Thyroid gland (tissue), 4 donors: ENCODE measurements at regions not wholly inside any gene's neighbourhood (a gene's known extent, or its start where the extent isn't known, plus 50 kb on each side); places are given as distances from the start of the nearest gene placed in this dataset.

ENCODE experiments used
- POLR2A ChIP-seq, 2 donors: fragments of 450-650 bp; IDR thresholded peaks; one replicate each; pipeline ENCODE4 v1.6.1; 2017; ENCODE audit warnings: antibody characterized with exemption in 2 of 2, mild to moderate bottlenecking in 2 of 2, moderate library complexity in 1 of 2
- TF ChIP-seq, protein P1 (sequence below), 6 experiments: fragments of 200-600 bp in 3 of 6; fragments of 450-650 bp in 3 of 6; sonication (generic) in 3 of 6; IDR thresholded peaks; one replicate each; pipeline ENCODE4 v1.5.1; 2016 to 2019; ENCODE audit warnings: antibody characterized with exemption in 6 of 6, mild to moderate bottlenecking in 2 of 6, inconsistent platforms in 1 of 6, moderate library complexity in 1 of 6

- TF ChIP-seq, protein P1, sequence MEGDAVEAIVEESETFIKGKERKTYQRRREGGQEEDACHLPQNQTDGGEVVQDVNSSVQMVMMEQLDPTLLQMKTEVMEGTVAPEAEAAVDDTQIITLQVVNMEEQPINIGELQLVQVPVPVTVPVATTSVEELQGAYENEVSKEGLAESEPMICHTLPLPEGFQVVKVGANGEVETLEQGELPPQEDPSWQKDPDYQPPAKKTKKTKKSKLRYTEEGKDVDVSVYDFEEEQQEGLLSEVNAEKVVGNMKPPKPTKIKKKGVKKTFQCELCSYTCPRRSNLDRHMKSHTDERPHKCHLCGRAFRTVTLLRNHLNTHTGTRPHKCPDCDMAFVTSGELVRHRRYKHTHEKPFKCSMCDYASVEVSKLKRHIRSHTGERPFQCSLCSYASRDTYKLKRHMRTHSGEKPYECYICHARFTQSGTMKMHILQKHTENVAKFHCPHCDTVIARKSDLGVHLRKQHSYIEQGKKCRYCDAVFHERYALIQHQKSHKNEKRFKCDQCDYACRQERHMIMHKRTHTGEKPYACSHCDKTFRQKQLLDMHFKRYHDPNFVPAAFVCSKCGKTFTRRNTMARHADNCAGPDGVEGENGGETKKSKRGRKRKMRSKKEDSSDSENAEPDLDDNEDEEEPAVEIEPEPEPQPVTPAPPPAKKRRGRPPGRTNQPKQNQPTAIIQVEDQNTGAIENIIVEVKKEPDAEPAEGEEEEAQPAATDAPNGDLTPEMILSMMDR (IDR thresholded peaks at IDR 0.05) = no peak
- no peak for TF ChIP-seq POLR2A (IDR thresholded peaks at IDR 0.05)
Measured at GRCh38 chr9:71590362-71590761, 178.0 kb downstream of the CEMIP2 start.
